ENCODE measurements at regions not wholly inside any gene's neighbourhood (a gene's known extent, or its start where the extent isn't known, plus 50 kb on each side); places are given as distances from the start of the nearest gene placed in this dataset.

DNA sequence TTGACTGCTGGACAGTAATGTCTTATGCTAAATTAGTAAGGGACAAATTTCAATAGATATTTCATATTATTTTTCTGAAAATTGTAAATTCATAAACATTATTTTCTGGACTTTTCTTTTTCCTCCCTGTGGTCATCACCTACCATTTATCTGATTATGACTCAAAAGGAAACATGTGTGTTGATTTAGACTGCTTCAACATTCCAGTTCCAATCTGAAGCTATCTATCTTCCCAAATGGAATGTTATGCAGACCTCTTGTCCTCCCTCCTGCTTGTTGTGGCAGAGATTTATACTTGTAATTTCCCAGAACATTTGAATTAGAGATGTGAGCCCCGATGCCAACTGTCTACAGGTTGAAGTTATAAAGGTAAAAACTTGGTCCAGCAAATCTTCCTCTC is 803.4 kb downstream of the TUSC7 start:
- TF ChIP-seq CTCF (IDR thresholded peaks at IDR 0.05; ENCODE audit: low read depth, low read length), result no peak
- TF ChIP-seq POLR2A (IDR thresholded peaks at IDR 0.05; ENCODE audit: extremely low read depth, insufficient read length), result no peak
